ENCODE measurements at regions not wholly inside any gene's neighbourhood (a gene's known extent, or its start where the extent isn't known, plus 50 kb on each side); places are given as distances from the start of the nearest gene placed in this dataset.

- TF ChIP-seq ATF3 (IDR thresholded peaks at IDR 0.05), result no peak
- TF ChIP-seq CTCF (IDR thresholded peaks at IDR 0.05; ENCODE audit: low read depth, low read length, missing input control), result no peak
- TF ChIP-seq MAX (IDR thresholded peaks at IDR 0.05), result no peak
- TF ChIP-seq FOXA1 (IDR thresholded peaks at IDR 0.05), result no peak
- no peak for TF ChIP-seq REST (IDR thresholded peaks at IDR 0.05)
- TF ChIP-seq RAD21 (IDR thresholded peaks at IDR 0.05), result no peak
- no peak for TF ChIP-seq YY1 (IDR thresholded peaks at IDR 0.05)
- no peak for TF ChIP-seq TAF1 (conservative IDR thresholded peaks at IDR 0.05)
- TF ChIP-seq EGR1 (IDR thresholded peaks at IDR 0.05; ENCODE audit: low read depth in 2 of 2), result no peak
- TF ChIP-seq ZBTB33 (IDR thresholded peaks at IDR 0.05), result no peak
- TF ChIP-seq HNF4G (IDR thresholded peaks at IDR 0.05), result no peak
Measured at GRCh38 chr6:25025919-25026301, 90.2 kb upstream of the RIPOR2 start.

Measured in liver (tissue), 3 donors.